ENCODE measurements at regions not wholly inside any gene's neighbourhood (a gene's known extent, or its start where the extent isn't known, plus 50 kb on each side); places are given as distances from the start of the nearest gene placed in this dataset.

GRCh38 chr6:120493505-120493904 lies 840.8 kb downstream of the TBC1D32 start:
- TF ChIP-seq CTCF (conservative IDR thresholded peaks at IDR 0.05) (no peak), ZFX (IDR thresholded peaks at IDR 0.05) (no peak)

Data from C4-2B (cell line).